Endodermal cell (in vitro differentiated cells): ENCODE measurements at regions not wholly inside any gene's neighbourhood (a gene's known extent, or its start where the extent isn't known, plus 50 kb on each side); places are given as distances from the start of the nearest gene placed in this dataset.
"Not testable (repeated sequence)": the region's sequence is repeated elsewhere in the genome, so short reads cannot be mapped to it uniquely, and the experiment has no call there.

Experiments used
- DNase-seq: peaks from one replicate; pipeline ENCODE4 v3.0.0-alpha.2; 2017
- H3K27ac ChIP-seq: 2 replicates; pipeline ENCODE4 v1.5.1; 2013; ENCODE audit warnings: mild to moderate bottlenecking, low read depth, low read length, moderate library complexity
- H3K27me3 ChIP-seq: 2 replicates; pipeline ENCODE4 v1.6.1; 2013; ENCODE audit warnings: mild to moderate bottlenecking, low read length, moderate library complexity; ENCODE audit not compliant: insufficient read depth, control insufficient read depth, poor library complexity, severe bottlenecking
- H3K36me3 ChIP-seq: 2 replicates; pipeline ENCODE4 v1.7.0; 2013; ENCODE audit warnings: mild to moderate bottlenecking, low read length, moderate library complexity; ENCODE audit not compliant: control insufficient read depth, insufficient read depth
- H3K4me1 ChIP-seq: one replicate; pipeline ENCODE4 v1.7.0; 2013; ENCODE audit warnings: low read length; ENCODE audit not compliant: control insufficient read depth, insufficient read depth
- H3K4me3 ChIP-seq: 2 replicates; pipeline ENCODE4 v1.5.1; 2013; ENCODE audit warnings: mild to moderate bottlenecking, low read length, moderate library complexity
- H3K9ac ChIP-seq: 2 replicates; pipeline ENCODE4 v1.6.1; 2013; ENCODE audit warnings: mild to moderate bottlenecking, low read length, moderate library complexity; ENCODE audit not compliant: poor library complexity, severe bottlenecking; ENCODE audit errors: extremely low read depth
- H3K9me3 ChIP-seq: 2 replicates; pipeline ENCODE4 v1.6.1; 2013; ENCODE audit warnings: mild to moderate bottlenecking, low read length, moderate library complexity; ENCODE audit not compliant: control insufficient read depth
- H3K27ac Mint-ChIP-seq: 2 replicates; pipeline ENCODE4 v1.8.0; 2020; ENCODE audit warnings: mixed read lengths
- H3K27me3 Mint-ChIP-seq: 2 replicates; pipeline ENCODE4 v1.8.0; 2021; ENCODE audit warnings: mild to moderate bottlenecking, mixed read lengths; ENCODE audit not compliant: insufficient read depth
- H3K36me3 Mint-ChIP-seq: 2 replicates; pipeline ENCODE4 v1.8.0; 2020; ENCODE audit warnings: low read depth, mixed read lengths
- H3K4me1 Mint-ChIP-seq: 2 replicates; pipeline ENCODE4 v1.8.0; 2020; ENCODE audit warnings: mixed read lengths
- H3K4me3 Mint-ChIP-seq: 2 replicates; pipeline ENCODE4 v1.8.0; 2020; ENCODE audit warnings: mild to moderate bottlenecking, moderate library complexity, mixed read lengths
- H3K9me3 Mint-ChIP-seq: 2 replicates; pipeline ENCODE4 v1.8.0; 2020; ENCODE audit warnings: mild to moderate bottlenecking, mixed read lengths
- CTCF ChIP-seq: fragments of 200-600 bp; sonication (generic); conservative IDR thresholded peaks from 2 replicates; pipeline ENCODE4 v1.5.0; 2021; ENCODE audit warnings: antibody characterized with exemption, mild to moderate bottlenecking
- WGBS, 2 experiments: methylation state at CpG; one replicate each; pipeline versions ENCODE4 v1.1.5 to v1.1.7; 2013; ENCODE audit warnings: missing lambda C conversion rate in 2 of 2, mixed read lengths in 1 of 2; ENCODE audit not compliant: insufficient coverage in 1 of 2, insufficient read length in 1 of 2; 5-methylcytosine and 5-hydroxymethylcytosine counted together

GRCh38 chrX:1809581-1809980 is 194.7 kb downstream of the ASMT start:
- Mint-ChIP-seq H3K27ac (no peak overlapping the region), H3K4me3 (no peak overlapping the region), H3K27me3 (no peaks in the 10 kb centered on the region), H3K36me3 (no peaks in the 10 kb centered on the region), H3K9me3 (no peaks in the 10 kb centered on the region), H3K4me1 (peaks cover 8% of the 10 kb centered on the region)
- Histone ChIP-seq H3K9me3 (no peaks in the 10 kb centered on the region), H3K9ac (no peak overlapping the region), H3K36me3 (no peaks in the 10 kb centered on the region), H3K27ac (no peak overlapping the region), H3K4me1 (peaks cover 4% of the 10 kb centered on the region), H3K27me3 (no peaks in the 10 kb centered on the region), H3K4me3 (no peak overlapping the region)
- DNase-seq = no peak
- TF ChIP-seq CTCF = no peak
- 94 to 95% methylated on average over 2 to 5 of the region's 5 CpGs for WGBS, 2 experiments

GRCh38 chrX:1813809-1814208 is 198.9 kb downstream of the ASMT start:
- no peak for DNase-seq
- no peak overlapping the region for H3K4me3 Mint-ChIP-seq
- no peaks in the 10 kb centered on the region for H3K4me1 Mint-ChIP-seq
- H3K4me3 ChIP-seq = no peak overlapping the region
- no peaks in the 10 kb centered on the region for H3K27me3 Mint-ChIP-seq
- WGBS, 2 experiments = 95 to 97% methylated on average over 13 to 15 of the region's 15 CpGs
- no peaks in the 10 kb centered on the region for H3K4me1 ChIP-seq
- no peaks in the 10 kb centered on the region for H3K9me3 ChIP-seq
- no peaks in the 10 kb centered on the region for H3K27me3 ChIP-seq
- H3K36me3 ChIP-seq = no peaks in the 10 kb centered on the region
- TF ChIP-seq CTCF = no peak
- H3K27ac Mint-ChIP-seq = no peak overlapping the region
- H3K36me3 Mint-ChIP-seq = no peaks in the 10 kb centered on the region
- peak overlapping the region; percentile 77 for H3K27ac ChIP-seq
- H3K9ac ChIP-seq = no peak overlapping the region
- H3K9me3 Mint-ChIP-seq = no peaks in the 10 kb centered on the region

- H3K9me3 ChIP-seq = no peaks in the 10 kb centered on the region
- H3K27me3 ChIP-seq = no peaks in the 10 kb centered on the region
- no peaks in the 10 kb centered on the region for H3K27me3 Mint-ChIP-seq
- no peak overlapping the region for H3K9ac ChIP-seq
- no peaks in the 10 kb centered on the region for H3K36me3 Mint-ChIP-seq
- no peak for DNase-seq
- WGBS, 2 experiments = 95 to 99% methylated on average over 11 to 15 of the region's 15 CpGs
- H3K4me3 Mint-ChIP-seq = no peak overlapping the region
- no peaks in the 10 kb centered on the region for H3K36me3 ChIP-seq
- no peak overlapping the region for H3K27ac Mint-ChIP-seq
- H3K27ac ChIP-seq = no peak overlapping the region
- TF ChIP-seq CTCF = no peak
- H3K4me1 ChIP-seq = no peaks in the 10 kb centered on the region
- no peaks in the 10 kb centered on the region for H3K4me1 Mint-ChIP-seq
- H3K4me3 ChIP-seq = no peak overlapping the region
- no peaks in the 10 kb centered on the region for H3K9me3 Mint-ChIP-seq
These were observed 200.8 kb downstream of the ASMT start for GRCh38 chrX:1815456-1816175.

GRCh38 chrX:1816387-1816982 is 201.6 kb downstream of the ASMT start:
- H3K27me3 ChIP-seq, H3K36me3 Mint-ChIP-seq, H3K4me3 Mint-ChIP-seq, H3K4me1 ChIP-seq, H3K9me3 Mint-ChIP-seq, H3K27ac ChIP-seq, H3K27ac Mint-ChIP-seq, H3K9ac ChIP-seq, H3K9me3 ChIP-seq, H3K4me3 ChIP-seq, H3K36me3 ChIP-seq, H3K27me3 Mint-ChIP-seq, DNase-seq, H3K4me1 Mint-ChIP-seq: not testable (repeated sequence)
- WGBS, 2 experiments = 93 to 96% methylated on average over 9 to 16 of the region's 17 CpGs
